ENCODE measurements at regions not wholly inside any gene's neighbourhood (a gene's known extent, or its start where the extent isn't known, plus 50 kb on each side); places are given as distances from the start of the nearest gene placed in this dataset.
"Not testable (repeated sequence)": the region's sequence is repeated elsewhere in the genome, so short reads cannot be mapped to it uniquely, and the experiment has no call there.

GRCh38 chr21:14321042-14321441 is 61.9 kb downstream of the HSPA13 start:
- no peak for DNase-seq
- in situ Hi-C loops (cut with MboI; ENCODE audit: low pct_unique_long_range_greater_than_20kb, low sequenced_read_pairs): no loop called here

DNA sequence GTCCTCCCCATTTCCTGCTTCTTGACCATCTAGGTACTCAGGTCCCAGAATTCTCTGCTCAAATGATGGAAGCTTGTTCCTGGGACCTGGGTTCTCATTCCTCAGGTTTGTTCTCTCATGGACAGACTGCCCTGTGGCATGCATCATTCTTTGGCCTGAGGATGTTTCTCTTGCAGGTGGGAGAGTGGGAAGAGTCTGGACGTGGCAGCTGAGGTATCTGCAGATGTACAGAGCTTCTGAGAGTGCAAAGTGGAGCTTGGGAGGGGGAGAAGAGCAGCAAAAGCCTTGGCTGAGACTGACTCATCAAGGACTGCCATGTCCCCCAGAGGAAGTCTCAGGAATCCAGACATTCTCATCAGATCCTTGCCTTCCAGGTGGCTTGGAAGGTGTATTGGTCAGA is 63.1 kb downstream of the HSPA13 start:
- no peak for DNase-seq
- in situ Hi-C loops (cut with MboI; ENCODE audit: low pct_unique_long_range_greater_than_20kb, low sequenced_read_pairs): no loop called here

GRCh38 chr21:14318578-14318977 is 64.4 kb downstream of the HSPA13 start:
- in situ Hi-C loops (cut with MboI; ENCODE audit: low pct_unique_long_range_greater_than_20kb, low sequenced_read_pairs): no loop called here
- DNase-seq: peak; percentile 50

GRCh38 chr21:14317507-14317906 is 65.4 kb downstream of the HSPA13 start:
- DNase-seq: no peak
- in situ Hi-C loops (cut with MboI; ENCODE audit: low pct_unique_long_range_greater_than_20kb, low sequenced_read_pairs): no loop called here

GRCh38 chr21:14313300-14313699 is 69.6 kb downstream of the HSPA13 start:
- in situ Hi-C loops (cut with MboI; ENCODE audit: low pct_unique_long_range_greater_than_20kb, low sequenced_read_pairs): no loop called here
- no peak for DNase-seq

- DNase-seq: peak; percentile 44
- in situ Hi-C loops (cut with MboI; ENCODE audit: low pct_unique_long_range_greater_than_20kb, low sequenced_read_pairs): no loop called here
Measured at GRCh38 chr21:14312871-14313270, 70.1 kb downstream of the HSPA13 start.

GRCh38 chr21:14308234-14308633 is 74.7 kb downstream of the HSPA13 start:
- DNase-seq: peak; percentile 51
- in situ Hi-C loops (cut with MboI; ENCODE audit: low pct_unique_long_range_greater_than_20kb, low sequenced_read_pairs): no loop called here

- peak; percentile 30 for DNase-seq
- in situ Hi-C loops (cut with MboI; ENCODE audit: low pct_unique_long_range_greater_than_20kb, low sequenced_read_pairs): no loop called here
Measured at GRCh38 chr21:14306126-14306907, 76.6 kb downstream of the HSPA13 start.

DNA sequence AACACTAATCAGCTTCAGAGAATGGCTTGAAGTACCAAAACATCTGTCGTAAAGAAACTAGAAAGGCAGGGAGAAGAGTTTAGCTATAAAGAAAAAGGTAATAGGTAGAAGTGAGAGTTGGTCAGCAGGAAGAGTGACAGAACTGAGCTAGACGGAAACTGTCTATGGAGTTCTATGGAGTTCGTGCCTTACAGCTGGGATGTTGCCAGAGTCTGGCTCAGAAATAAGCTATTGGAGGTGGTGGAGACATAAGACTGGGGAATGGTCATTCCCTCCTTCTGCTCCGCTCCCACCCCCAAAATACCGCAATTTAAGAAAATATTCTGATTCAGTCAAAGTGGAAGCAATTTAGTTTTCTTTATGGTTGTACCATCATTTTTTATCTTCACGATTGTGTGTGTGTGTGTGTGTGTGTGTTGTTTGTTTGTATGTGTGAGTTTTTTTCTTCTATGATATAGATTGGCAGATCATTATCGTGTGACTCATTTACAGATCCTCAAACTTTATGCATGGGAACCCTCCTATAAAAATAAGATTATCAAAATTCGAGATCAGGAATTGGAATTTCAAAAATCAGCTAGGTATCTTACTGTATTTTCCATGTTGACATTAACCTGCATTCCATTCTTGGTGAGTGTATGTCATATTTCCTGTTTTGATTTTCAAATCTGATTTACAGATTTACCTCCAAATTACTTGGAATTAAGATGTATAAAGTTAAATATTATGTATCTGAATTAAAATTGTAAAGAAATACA is 79.0 kb downstream of the HSPA13 start:
- in situ Hi-C loops (cut with MboI; ENCODE audit: low pct_unique_long_range_greater_than_20kb, low sequenced_read_pairs): no loop called here
- no peak for DNase-seq

GRCh38 chr21:14300074-14300473 is 82.9 kb downstream of the HSPA13 start:
- in situ Hi-C loops (cut with MboI; ENCODE audit: low pct_unique_long_range_greater_than_20kb, low sequenced_read_pairs): no loop called here
- DNase-seq: no peak

DNA sequence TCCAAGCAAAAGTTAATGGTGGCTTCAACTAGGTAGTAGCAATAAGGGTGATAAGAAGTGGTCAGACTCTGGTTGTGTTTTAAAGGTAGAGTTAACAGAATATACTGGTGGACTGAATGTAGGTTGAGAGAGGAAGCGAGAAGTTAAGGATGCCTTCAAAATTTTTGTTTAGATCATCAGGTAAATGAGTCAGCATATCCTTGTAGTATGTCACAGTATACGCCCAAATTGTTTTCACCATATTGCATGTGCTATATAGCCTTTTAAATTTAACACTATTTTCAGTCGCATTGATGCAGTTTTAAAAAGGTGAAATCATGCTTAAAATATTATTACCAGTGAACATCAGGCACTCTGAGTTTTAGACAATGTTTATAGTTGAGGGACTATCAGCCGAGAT is 74.6 kb downstream of the RBM11 start:
- in situ Hi-C loops (cut with MboI; ENCODE audit: low pct_unique_long_range_greater_than_20kb, low sequenced_read_pairs): no loop called here
- DNase-seq: no peak

- DNase-seq: no peak
- in situ Hi-C loops (cut with MboI; ENCODE audit: low pct_unique_long_range_greater_than_20kb, low sequenced_read_pairs): no loop called here
Measured at GRCh38 chr21:14288922-14289321, 73.0 kb downstream of the RBM11 start.

- no peak for DNase-seq
- in situ Hi-C loops (cut with MboI; ENCODE audit: low pct_unique_long_range_greater_than_20kb, low sequenced_read_pairs): no loop called here
Measured at GRCh38 chr21:14285147-14285761, 69.3 kb downstream of the RBM11 start.

DNA sequence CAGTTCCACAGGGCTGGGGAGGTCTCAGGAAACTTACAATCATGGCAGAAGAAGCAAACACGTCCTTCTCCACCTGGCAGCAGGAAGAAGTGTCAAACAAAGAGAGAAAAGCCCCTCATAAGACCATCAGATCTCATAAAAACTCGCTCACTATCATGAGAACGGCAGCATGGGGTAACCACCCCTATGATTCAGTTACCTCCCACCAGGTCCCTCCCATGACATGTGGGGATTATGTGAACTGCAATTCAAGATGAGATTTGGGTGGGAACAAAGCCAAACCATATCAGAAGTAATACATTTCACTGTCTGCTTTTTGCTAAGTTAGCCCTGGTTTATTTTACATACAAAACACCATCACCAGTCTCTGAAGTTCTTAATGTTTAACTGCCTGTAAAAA is 68.5 kb downstream of the RBM11 start:
- in situ Hi-C loops (cut with MboI; ENCODE audit: low pct_unique_long_range_greater_than_20kb, low sequenced_read_pairs): no loop called here
- DNase-seq: peak; percentile 9

DNA sequence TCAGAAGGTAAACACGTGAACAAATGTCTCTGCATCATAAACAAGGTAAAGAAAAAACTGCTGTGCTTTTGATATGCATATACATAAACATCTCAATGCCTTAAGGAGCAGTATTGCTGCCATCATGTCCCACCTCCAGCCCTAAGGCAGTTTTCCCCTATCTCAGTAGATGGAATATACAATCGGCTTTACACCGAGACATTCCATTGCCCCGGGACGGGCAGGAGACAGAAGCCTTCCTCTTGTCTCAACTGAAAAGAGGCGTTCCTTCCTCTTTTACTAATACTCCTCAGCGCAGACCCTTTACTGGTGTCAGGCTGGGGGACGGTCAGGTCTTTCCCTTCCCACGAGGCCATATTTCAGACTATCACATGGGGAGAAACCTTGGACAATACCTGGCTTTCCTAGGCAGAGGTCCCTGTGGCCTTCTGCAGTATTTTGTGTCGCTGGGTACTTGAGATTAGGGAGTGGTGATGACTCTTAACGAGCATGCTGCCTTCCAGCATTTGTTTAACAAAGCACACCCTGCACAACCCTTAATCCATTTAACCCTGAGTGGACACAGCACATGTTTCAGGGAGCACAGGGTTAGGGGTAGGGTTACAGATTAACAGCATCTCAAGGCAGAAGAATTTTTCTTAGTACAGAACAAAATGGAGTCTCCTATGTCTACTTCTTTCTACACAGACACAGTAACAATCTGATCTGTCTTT is 65.4 kb downstream of the RBM11 start:
- in situ Hi-C loops (cut with MboI; ENCODE audit: low pct_unique_long_range_greater_than_20kb, low sequenced_read_pairs); DNase-seq: not testable (repeated sequence)

Measured in KBM-7 (cell line).